Liver (tissue), 3 donors: ENCODE measurements at regions not wholly inside any gene's neighbourhood (a gene's known extent, or its start where the extent isn't known, plus 50 kb on each side); places are given as distances from the start of the nearest gene placed in this dataset.

ENCODE experiments used
- ATF3 ChIP-seq: IDR thresholded peaks from 2 replicates; pipeline ENCODE4 v1.6.1; 2016; ENCODE audit warnings: antibody characterized with exemption
- CTCF ChIP-seq: fragments of 150-350 bp; IDR thresholded peaks from 2 replicates; pipeline ENCODE4 v1.5.1; 2017; ENCODE audit warnings: improper control_type of control experiment, low read depth, low read length; ENCODE audit not compliant: missing input control
- EGR1 ChIP-seq, 2 donors: IDR thresholded peaks; 2 replicates each; pipeline ENCODE4 v1.6.1; 2016 to 2018; ENCODE audit warnings: antibody characterized with exemption in 2 of 2, low read depth in 2 of 2
- FOXA1 ChIP-seq: IDR thresholded peaks from 2 replicates; pipeline ENCODE4 v1.6.1; 2016; ENCODE audit warnings: antibody characterized with exemption
- GABPA ChIP-seq, 2 donors: IDR thresholded peaks in 1 of 2; conservative IDR thresholded peaks in 1 of 2; 2 replicates each; pipeline ENCODE4 v1.6.1; 2016; ENCODE audit warnings: antibody characterized with exemption in 2 of 2, mild to moderate bottlenecking in 1 of 2, moderate library complexity in 1 of 2
- HNF4A ChIP-seq, 2 donors: conservative IDR thresholded peaks; 2 replicates each; pipeline ENCODE4 v1.6.1; 2016; ENCODE audit warnings: antibody characterized with exemption in 2 of 2, mild to moderate bottlenecking in 2 of 2
- JUND ChIP-seq, 2 donors: IDR thresholded peaks; 2 replicates each; pipeline ENCODE4 v1.6.1; 2016; ENCODE audit warnings: antibody characterized with exemption in 2 of 2
- RAD21 ChIP-seq, 2 donors: IDR thresholded peaks; 2 replicates each; pipeline ENCODE4 v1.6.1; 2016; ENCODE audit warnings: antibody characterized with exemption in 2 of 2, mild to moderate bottlenecking in 2 of 2
- REST ChIP-seq: IDR thresholded peaks from 2 replicates; pipeline ENCODE4 v1.6.1; 2016; ENCODE audit warnings: antibody characterized with exemption, mild to moderate bottlenecking
- SP1 ChIP-seq: IDR thresholded peaks from 2 replicates; pipeline ENCODE4 v1.6.1; 2018; ENCODE audit warnings: antibody characterized with exemption, mild to moderate bottlenecking
- TAF1 ChIP-seq: conservative IDR thresholded peaks from 2 replicates; pipeline ENCODE4 v1.6.1; 2016; ENCODE audit warnings: antibody characterized with exemption, mild to moderate bottlenecking
- YY1 ChIP-seq: IDR thresholded peaks from 2 replicates; pipeline ENCODE4 v1.6.1; 2016; ENCODE audit warnings: antibody characterized with exemption, mild to moderate bottlenecking
- donor health status: healthy.
- donor health status: healthy.

GRCh38 chr4:181702864-181703495 lies 540.2 kb upstream of the TENM3 start:
- no peak for TF ChIP-seq TAF1
- no peak for TF ChIP-seq CTCF
- no peak for TF ChIP-seq RAD21 (IDR thresholded peaks at IDR 0.05)
- TF ChIP-seq REST: no peak
- TF ChIP-seq YY1: no peak
- TF ChIP-seq EGR1 (IDR thresholded peaks at IDR 0.05; ENCODE audit: low read depth in 2 of 2): no peak
- no peak for TF ChIP-seq FOXA1
- no peak for TF ChIP-seq SP1
- TF ChIP-seq JUND (IDR thresholded peaks at IDR 0.05): no peak
- TF ChIP-seq GABPA (IDR thresholded peaks at IDR 0.05 in 1 of 2, conservative IDR thresholded peaks at IDR 0.05 in 1 of 2): no peak
- TF ChIP-seq ATF3: no peak
- TF ChIP-seq HNF4A (conservative IDR thresholded peaks at IDR 0.05): no peak
